Vagina (tissue), 2 donors: ENCODE measurements at regions not wholly inside any gene's neighbourhood (a gene's known extent, or its start where the extent isn't known, plus 50 kb on each side); places are given as distances from the start of the nearest gene placed in this dataset.

Experiments
- POLR2A ChIP-seq, 2 donors: fragments of 450-650 bp; IDR thresholded peaks; one replicate each; pipeline ENCODE4 v1.6.1; 2017; ENCODE audit warnings: antibody characterized with exemption in 2 of 2, mild to moderate bottlenecking in 2 of 2, moderate library complexity in 2 of 2
- POLR2AphosphoS5 ChIP-seq, 2 donors: sonication (generic); formaldehyde crosslinking; IDR thresholded peaks; one replicate each; pipeline ENCODE4 v1.9.0; 2017; ENCODE audit warnings: antibody characterized with exemption in 2 of 2, mild to moderate bottlenecking in 2 of 2, low read depth in 1 of 2; ENCODE audit not compliant: insufficient read depth in 1 of 2
- TF ChIP-seq, protein P1 (sequence below), 3 experiments: fragments of 450-650 bp in 2 of 3; fragments of 200-600 bp in 1 of 3; sonication (generic) in 1 of 3; IDR thresholded peaks; one replicate each; pipeline ENCODE4 v1.5.1; 2017 to 2019; ENCODE audit warnings: antibody characterized with exemption in 3 of 3, mild to moderate bottlenecking in 2 of 3, moderate library complexity in 2 of 3

DNA sequence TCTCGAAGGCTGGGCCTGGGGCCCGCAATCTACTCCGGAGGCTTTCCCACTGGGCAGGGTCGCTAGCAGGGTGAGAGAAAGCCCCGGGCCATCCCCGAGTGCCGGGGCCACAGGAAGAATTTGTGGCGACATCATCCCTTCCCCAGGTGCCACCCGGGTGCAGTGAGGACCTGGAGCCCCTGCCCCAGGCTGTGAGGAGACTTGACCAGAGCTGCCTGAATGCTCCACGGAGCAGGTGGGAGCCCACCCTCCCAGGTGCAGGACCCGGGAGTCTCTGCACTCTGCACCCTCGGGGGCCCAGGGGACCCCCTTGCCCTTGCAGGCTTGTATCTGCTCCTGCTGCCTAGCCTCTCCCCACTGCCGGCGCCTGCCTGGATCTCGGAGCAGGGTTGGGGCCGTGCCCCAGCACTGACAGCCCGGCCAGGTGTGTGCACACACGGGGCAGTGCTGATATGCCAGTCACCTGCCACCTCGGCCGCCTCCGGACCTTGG lies 67.5 kb upstream of the RGS7 start:
- TF ChIP-seq POLR2A (IDR thresholded peaks at IDR 0.05) (no peak), POLR2AphosphoS5 (IDR thresholded peaks at IDR 0.05; ENCODE audit: insufficient read depth in 1 of 2, low read depth in 1 of 2) (no peak)
- TF ChIP-seq, protein P1, sequence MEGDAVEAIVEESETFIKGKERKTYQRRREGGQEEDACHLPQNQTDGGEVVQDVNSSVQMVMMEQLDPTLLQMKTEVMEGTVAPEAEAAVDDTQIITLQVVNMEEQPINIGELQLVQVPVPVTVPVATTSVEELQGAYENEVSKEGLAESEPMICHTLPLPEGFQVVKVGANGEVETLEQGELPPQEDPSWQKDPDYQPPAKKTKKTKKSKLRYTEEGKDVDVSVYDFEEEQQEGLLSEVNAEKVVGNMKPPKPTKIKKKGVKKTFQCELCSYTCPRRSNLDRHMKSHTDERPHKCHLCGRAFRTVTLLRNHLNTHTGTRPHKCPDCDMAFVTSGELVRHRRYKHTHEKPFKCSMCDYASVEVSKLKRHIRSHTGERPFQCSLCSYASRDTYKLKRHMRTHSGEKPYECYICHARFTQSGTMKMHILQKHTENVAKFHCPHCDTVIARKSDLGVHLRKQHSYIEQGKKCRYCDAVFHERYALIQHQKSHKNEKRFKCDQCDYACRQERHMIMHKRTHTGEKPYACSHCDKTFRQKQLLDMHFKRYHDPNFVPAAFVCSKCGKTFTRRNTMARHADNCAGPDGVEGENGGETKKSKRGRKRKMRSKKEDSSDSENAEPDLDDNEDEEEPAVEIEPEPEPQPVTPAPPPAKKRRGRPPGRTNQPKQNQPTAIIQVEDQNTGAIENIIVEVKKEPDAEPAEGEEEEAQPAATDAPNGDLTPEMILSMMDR (IDR thresholded peaks at IDR 0.05): no peak
